HG02588 (cell line): ENCODE measurements at regions not wholly inside any gene's neighbourhood (a gene's known extent, or its start where the extent isn't known, plus 50 kb on each side); places are given as distances from the start of the nearest gene placed in this dataset.
"Not testable (repeated sequence)": the region's sequence is repeated elsewhere in the genome, so short reads cannot be mapped to it uniquely, and the experiment has no call there.

ENCODE experiments used
- ATAC-seq: cut with Tn5 transposase; IDR thresholded peaks from one replicate; pipeline ENCODE4 v1.9.1; 2021; ENCODE audit warnings: mild to moderate bottlenecking, moderate library complexity; ENCODE audit not compliant: unreplicated experiment

- no peak for ATAC-seq
Measured at GRCh38 chr18:8882632-8883408, 177.5 kb downstream of the MTCL1 start.

GRCh38 chr18:8883409-8883668 is 178.0 kb downstream of the MTCL1 start:
- no peak for ATAC-seq

- not testable (repeated sequence) for ATAC-seq
Measured at GRCh38 chr18:8887877-8888276, 182.5 kb downstream of the MTCL1 start.

- ATAC-seq, result no peak
Measured at GRCh38 chr18:8889489-8889888, 184.1 kb downstream of the MTCL1 start.

GRCh38 chr18:8890503-8890902 is 185.1 kb downstream of the MTCL1 start:
- not testable (repeated sequence) for ATAC-seq

- no peak for ATAC-seq
Measured at GRCh38 chr18:8890957-8891464, 185.7 kb downstream of the MTCL1 start.

GRCh38 chr18:8893221-8893620 is 187.9 kb downstream of the MTCL1 start:
- no peak for ATAC-seq

- ATAC-seq, result no peak
Measured at GRCh38 chr18:8893628-8894231, 188.4 kb downstream of the MTCL1 start.

GRCh38 chr18:8894823-8895222 is 189.5 kb downstream of the MTCL1 start:
- ATAC-seq, result no peak

- no peak for ATAC-seq
Measured at GRCh38 chr18:8895341-8895740, 190.0 kb downstream of the MTCL1 start.

- ATAC-seq, result no peak
Measured at GRCh38 chr18:8895987-8896619, 190.7 kb downstream of the MTCL1 start.

- ATAC-seq, result no peak
Measured at GRCh38 chr18:8899000-8899399, 193.6 kb downstream of the MTCL1 start.

- no peak for ATAC-seq
Measured at GRCh38 chr18:8900552-8900951, 195.2 kb downstream of the MTCL1 start.

- ATAC-seq, result no peak
Measured at GRCh38 chr18:8901019-8901418, 195.7 kb downstream of the MTCL1 start.

GRCh38 chr18:8904316-8904715 is 198.2 kb upstream of the NDUFV2 start:
- no peak for ATAC-seq

GRCh38 chr18:8908792-8909510 is 193.5 kb upstream of the NDUFV2 start:
- ATAC-seq, result no peak

GRCh38 chr18:8910186-8910822 is 192.2 kb upstream of the NDUFV2 start:
- no peak for ATAC-seq

- no peak for ATAC-seq
Measured at GRCh38 chr18:8910843-8911242, 191.7 kb upstream of the NDUFV2 start.

GRCh38 chr18:8911408-8912340 is 190.8 kb upstream of the NDUFV2 start:
- no peak for ATAC-seq
